ENCODE measurements at regions not wholly inside any gene's neighbourhood (a gene's known extent, or its start where the extent isn't known, plus 50 kb on each side); places are given as distances from the start of the nearest gene placed in this dataset.

DNA sequence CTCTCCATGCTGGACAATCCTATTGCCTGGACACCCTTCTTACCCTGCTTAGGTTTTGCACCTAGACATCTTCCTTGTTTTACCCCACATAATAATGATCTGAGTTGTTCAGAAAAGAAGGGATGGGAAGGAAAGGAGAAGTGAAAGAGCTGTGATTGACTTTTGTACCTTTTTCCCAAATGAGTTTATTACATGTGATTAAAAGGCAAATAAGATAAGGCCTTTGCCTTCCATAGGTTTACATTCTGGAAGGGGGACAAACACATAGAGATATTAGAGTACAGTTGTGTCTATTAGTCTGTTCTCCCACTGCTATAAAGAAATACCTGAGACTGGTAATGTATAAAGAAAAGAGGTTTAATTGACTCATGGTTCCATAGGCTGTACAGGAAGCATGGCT is 67.1 kb upstream of the RIOK2 start:
- intact Hi-C loops (cut with micrococcal nuclease; ENCODE audit: unreplicated experiment) = no loop called here
- Mint-ChIP-seq H3K36me3 (ENCODE audit: insufficient read depth, unreplicated experiment) (no peaks in the 10 kb centered on the region), H3K4me1 (ENCODE audit: low read depth, unreplicated experiment) (no peaks in the 10 kb centered on the region), H3K9me3 (ENCODE audit: unreplicated experiment) (no peaks in the 10 kb centered on the region), H3K4me3 (ENCODE audit: unreplicated experiment) (no peak overlapping the region), H3K27me3 (ENCODE audit: insufficient read depth, unreplicated experiment) (no peaks in the 10 kb centered on the region), H3K27ac (ENCODE audit: unreplicated experiment) (no peak overlapping the region)
- TF ChIP-seq, protein P1, sequence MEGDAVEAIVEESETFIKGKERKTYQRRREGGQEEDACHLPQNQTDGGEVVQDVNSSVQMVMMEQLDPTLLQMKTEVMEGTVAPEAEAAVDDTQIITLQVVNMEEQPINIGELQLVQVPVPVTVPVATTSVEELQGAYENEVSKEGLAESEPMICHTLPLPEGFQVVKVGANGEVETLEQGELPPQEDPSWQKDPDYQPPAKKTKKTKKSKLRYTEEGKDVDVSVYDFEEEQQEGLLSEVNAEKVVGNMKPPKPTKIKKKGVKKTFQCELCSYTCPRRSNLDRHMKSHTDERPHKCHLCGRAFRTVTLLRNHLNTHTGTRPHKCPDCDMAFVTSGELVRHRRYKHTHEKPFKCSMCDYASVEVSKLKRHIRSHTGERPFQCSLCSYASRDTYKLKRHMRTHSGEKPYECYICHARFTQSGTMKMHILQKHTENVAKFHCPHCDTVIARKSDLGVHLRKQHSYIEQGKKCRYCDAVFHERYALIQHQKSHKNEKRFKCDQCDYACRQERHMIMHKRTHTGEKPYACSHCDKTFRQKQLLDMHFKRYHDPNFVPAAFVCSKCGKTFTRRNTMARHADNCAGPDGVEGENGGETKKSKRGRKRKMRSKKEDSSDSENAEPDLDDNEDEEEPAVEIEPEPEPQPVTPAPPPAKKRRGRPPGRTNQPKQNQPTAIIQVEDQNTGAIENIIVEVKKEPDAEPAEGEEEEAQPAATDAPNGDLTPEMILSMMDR (IDR thresholded peaks at IDR 0.05; ENCODE audit: insufficient read depth in 1 of 2, low read depth in 1 of 2, low read length in 1 of 2, severe bottlenecking in 1 of 2, unreplicated experiment in 1 of 2) = no peak
- Histone ChIP-seq H3K9me3 (no peaks in the 10 kb centered on the region), H3K27me3 (replicated peaks; ENCODE audit: control insufficient read depth, insufficient read depth, low read length) (no peaks in the 10 kb centered on the region), H3K4me1 (no peaks in the 10 kb centered on the region), H3K4me3 (ENCODE audit: low read depth, low read length) (no peak overlapping the region), H3K36me3 (ENCODE audit: control insufficient read depth, insufficient read depth, low read length) (no peaks in the 10 kb centered on the region)
- CTCF ChIA-PET = no interaction called here
- POLR2A ChIA-PET = no interaction called here
- no peak for DNase-seq
- no TSS peak for BruUV-seq (replicated peaks)

DNA sequence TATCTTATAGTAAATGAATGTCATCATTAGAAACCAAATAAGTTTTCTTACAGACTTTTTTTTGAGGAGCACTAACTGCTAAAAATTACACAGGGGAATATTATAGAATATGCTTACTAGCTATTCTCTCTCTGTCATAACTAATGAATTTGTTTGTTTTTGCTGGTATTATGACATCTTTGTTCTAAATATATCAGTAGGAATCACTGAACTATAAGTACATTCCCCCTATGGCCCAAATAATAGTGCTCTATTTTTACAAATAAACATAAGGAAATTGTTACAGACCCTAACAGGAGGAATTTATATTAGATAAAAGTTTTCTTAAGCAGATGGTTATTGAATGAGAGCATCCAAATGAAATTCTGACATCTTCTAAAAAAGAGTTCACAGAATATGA is 83.0 kb upstream of the RIOK2 start:
- no peak overlapping the region for H3K4me3 Mint-ChIP-seq (ENCODE audit: unreplicated experiment)
- H3K27ac Mint-ChIP-seq (ENCODE audit: unreplicated experiment) = no peak overlapping the region
- Histone ChIP-seq H3K4me1 (no peaks in the 10 kb centered on the region), H3K27me3 (replicated peaks; ENCODE audit: control insufficient read depth, insufficient read depth, low read length) (no peaks in the 10 kb centered on the region; the same call in 1 of the 2 replicates), H3K4me3 (ENCODE audit: low read depth, low read length) (no peak overlapping the region), H3K9me3 (no peaks in the 10 kb centered on the region), H3K36me3 (ENCODE audit: control insufficient read depth, insufficient read depth, low read length) (no peaks in the 10 kb centered on the region)
- BruUV-seq (replicated peaks) = no TSS peak
- TF ChIP-seq, protein P1 (IDR thresholded peaks at IDR 0.05; ENCODE audit: insufficient read depth in 1 of 2, low read depth in 1 of 2, low read length in 1 of 2, severe bottlenecking in 1 of 2, unreplicated experiment in 1 of 2) = no peak
- no peaks in the 10 kb centered on the region for H3K36me3 Mint-ChIP-seq (ENCODE audit: insufficient read depth, unreplicated experiment)
- no peak for DNase-seq
- no peaks in the 10 kb centered on the region for H3K27me3 Mint-ChIP-seq (ENCODE audit: insufficient read depth, unreplicated experiment)
- ChIA-PET CTCF (no interaction called here), POLR2A (no interaction called here)
- intact Hi-C loops (cut with micrococcal nuclease; ENCODE audit: unreplicated experiment) = no loop called here
- no peaks in the 10 kb centered on the region for H3K9me3 Mint-ChIP-seq (ENCODE audit: unreplicated experiment)
- H3K4me1 Mint-ChIP-seq (ENCODE audit: low read depth, unreplicated experiment) = no peaks in the 10 kb centered on the region

DNA sequence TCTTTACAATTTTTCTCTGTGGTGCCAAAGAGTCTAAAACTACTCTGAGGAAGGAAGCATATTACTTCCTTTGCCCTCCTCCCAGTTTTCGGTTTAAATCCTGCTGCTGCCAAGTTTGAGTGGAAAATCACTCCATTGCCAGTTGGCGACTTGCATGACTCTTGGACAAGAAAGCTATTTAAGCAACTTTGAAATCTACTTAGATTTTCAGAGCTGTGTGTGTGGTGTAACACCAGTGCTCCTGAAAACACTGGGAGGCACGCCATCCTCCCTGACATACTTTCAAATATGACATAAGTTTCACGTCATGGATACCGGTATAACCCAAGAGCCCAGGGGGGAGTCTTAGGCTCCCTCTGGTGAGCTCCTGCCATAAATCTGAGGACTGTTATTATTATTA is 83.5 kb upstream of the RIOK2 start:
- intact Hi-C loops (cut with micrococcal nuclease; ENCODE audit: unreplicated experiment) = no loop called here
- BruUV-seq (replicated peaks) = no TSS peak
- no peaks in the 10 kb centered on the region for H3K9me3 Mint-ChIP-seq (ENCODE audit: unreplicated experiment)

More for the DNA sequence above, 83.5 kb upstream of the RIOK2 start:
- H3K4me1 Mint-ChIP-seq (ENCODE audit: low read depth, unreplicated experiment) = no peaks in the 10 kb centered on the region
- H3K4me3 Mint-ChIP-seq (ENCODE audit: unreplicated experiment) = no peak overlapping the region
- H3K36me3 Mint-ChIP-seq (ENCODE audit: insufficient read depth, unreplicated experiment) = no peaks in the 10 kb centered on the region
- H3K27me3 Mint-ChIP-seq (ENCODE audit: insufficient read depth, unreplicated experiment) = peaks cover 3% of the 10 kb centered on the region
- no peaks in the 10 kb centered on the region for H3K9me3 ChIP-seq
- ChIA-PET POLR2A (no interaction called here), CTCF (no interaction called here)
- H3K36me3 ChIP-seq (ENCODE audit: control insufficient read depth, insufficient read depth, low read length) = no peaks in the 10 kb centered on the region
- H3K4me1 ChIP-seq = no peaks in the 10 kb centered on the region
- no peak for DNase-seq
- TF ChIP-seq, protein P1 (IDR thresholded peaks at IDR 0.05; ENCODE audit: insufficient read depth in 1 of 2, low read depth in 1 of 2, low read length in 1 of 2, severe bottlenecking in 1 of 2, unreplicated experiment in 1 of 2) = no peak
- no peak overlapping the region for H3K27ac Mint-ChIP-seq (ENCODE audit: unreplicated experiment)
- no peaks in the 10 kb centered on the region; the same call in 1 of the 2 replicates for H3K27me3 ChIP-seq (replicated peaks; ENCODE audit: control insufficient read depth, insufficient read depth, low read length)
- H3K4me3 ChIP-seq (ENCODE audit: low read depth, low read length) = no peak overlapping the region
